ENCODE measurements at regions not wholly inside any gene's neighbourhood (a gene's known extent, or its start where the extent isn't known, plus 50 kb on each side); places are given as distances from the start of the nearest gene placed in this dataset.

DNA sequence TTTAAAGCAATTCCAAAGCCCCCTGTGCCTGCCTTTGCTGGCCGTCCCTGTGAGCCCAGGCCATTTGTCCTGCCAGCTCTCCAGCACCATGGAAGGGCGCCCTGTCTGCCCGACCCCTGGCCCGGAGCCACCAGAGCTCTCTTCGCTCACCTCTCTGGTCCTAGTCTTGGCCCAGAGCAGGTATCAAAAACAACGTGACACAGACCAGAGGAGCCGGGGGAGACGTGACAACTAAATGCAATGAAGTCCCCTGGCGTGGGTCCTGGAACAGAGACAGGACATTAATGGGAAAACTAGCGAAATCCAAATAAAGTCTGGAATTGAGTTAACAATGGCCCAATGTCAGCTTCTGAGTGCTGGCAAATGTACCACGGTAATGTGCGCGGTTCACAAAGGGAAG is 83.2 kb upstream of the DIO3 start:
- ATAC-seq (no peak), DNase-seq (ENCODE audit: low spot score) (no peak), FAIRE-seq (no peak)
- BruUV-seq (replicated peaks) = no TSS peak
- CTCF ChIA-PET (ENCODE audit: low intra/inter-chr PET ratio, low total read pairs) = no interaction called here
- POLR2A ChIA-PET = no interaction called here
- intact Hi-C loops (cut with micrococcal nuclease; ENCODE audit: unreplicated experiment) (no loop called here), in situ Hi-C loops (cut with HindIII; ENCODE audit: extremely low pct_ligation_motif_present, low pct_unique_long_range_greater_than_20kb) (no loop called here)
- no peaks in the 10 kb centered on the region for H3K79me2 ChIP-seq (ENCODE audit: insufficient read depth, low read length)
- no peak overlapping the region for H3K27ac ChIP-seq (ENCODE audit: extremely low read length, insufficient read depth, low read length)
- peaks cover 1 to 16% of the 10 kb centered on the region in 2 experiments; a peak in 4 of 5 replicates for H3K27me3 ChIP-seq (ENCODE audit: control insufficient read depth in 1 of 2, insufficient read depth in 2 of 2, low read length in 2 of 2)
- H3K4me3 ChIP-seq (replicated peaks in 1 of 3; ENCODE audit: insufficient read depth in 1 of 3, low read depth in 2 of 3, low read length in 3 of 3) = no peak overlapping the region
- H2AFZ ChIP-seq (ENCODE audit: low read length) = no peak overlapping the region
- H3K36me3 ChIP-seq (replicated peaks in 1 of 2; ENCODE audit: control insufficient read depth in 1 of 2, insufficient read depth in 2 of 2, low read length in 2 of 2) = no peaks in the 10 kb centered on the region
- peaks cover 42% of the 10 kb centered on the region for H3K4me1 ChIP-seq (ENCODE audit: insufficient read depth, low read length)
- H3K9me3 ChIP-seq (ENCODE audit: low read length) = no peaks in the 10 kb centered on the region
- H3K9ac ChIP-seq (ENCODE audit: insufficient read depth, low read depth, low read length) = no peak overlapping the region
- no peak overlapping the region for H3K4me2 ChIP-seq (ENCODE audit: low read depth, low read length)
- TF ChIP-seq, protein P1, sequence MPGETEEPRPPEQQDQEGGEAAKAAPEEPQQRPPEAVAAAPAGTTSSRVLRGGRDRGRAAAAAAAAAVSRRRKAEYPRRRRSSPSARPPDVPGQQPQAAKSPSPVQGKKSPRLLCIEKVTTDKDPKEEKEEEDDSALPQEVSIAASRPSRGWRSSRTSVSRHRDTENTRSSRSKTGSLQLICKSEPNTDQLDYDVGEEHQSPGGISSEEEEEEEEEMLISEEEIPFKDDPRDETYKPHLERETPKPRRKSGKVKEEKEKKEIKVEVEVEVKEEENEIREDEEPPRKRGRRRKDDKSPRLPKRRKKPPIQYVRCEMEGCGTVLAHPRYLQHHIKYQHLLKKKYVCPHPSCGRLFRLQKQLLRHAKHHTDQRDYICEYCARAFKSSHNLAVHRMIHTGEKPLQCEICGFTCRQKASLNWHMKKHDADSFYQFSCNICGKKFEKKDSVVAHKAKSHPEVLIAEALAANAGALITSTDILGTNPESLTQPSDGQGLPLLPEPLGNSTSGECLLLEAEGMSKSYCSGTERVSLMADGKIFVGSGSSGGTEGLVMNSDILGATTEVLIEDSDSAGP (CRISPR knock-in tag; IDR thresholded peaks at IDR 0.05; ENCODE audit: borderline replicate concordance) = no peak
- TF ChIP-seq FOXP4 (CRISPR knock-in tag; IDR thresholded peaks at IDR 0.05) (no peak), ZNF235 (CRISPR knock-in tag; IDR thresholded peaks at IDR 0.05; ENCODE audit: borderline replicate concordance) (no peak), ISL2 (CRISPR knock-in tag; IDR thresholded peaks at IDR 0.05) (no peak), NR2F6 (IDR thresholded peaks at IDR 0.05) (no peak), NR2F6 (CRISPR knock-in tag; IDR thresholded peaks at IDR 0.05) (no peak), ETV6 (CRISPR knock-in tag; conservative IDR thresholded peaks at IDR 0.05) (no peak), ZNF337 (CRISPR knock-in tag; IDR thresholded peaks at IDR 0.05; ENCODE audit: borderline replicate concordance, low read depth) (no peak), ZNF816 (CRISPR knock-in tag; IDR thresholded peaks at IDR 0.05; ENCODE audit: borderline replicate concordance) (no peak), ZSCAN5A (CRISPR knock-in tag; IDR thresholded peaks at IDR 0.05; ENCODE audit: borderline replicate concordance) (no peak)
- WGBS (ENCODE audit: low lambda C conversion rate) = 73% methylated on average over 13 of the region's 13 CpGs
- no peaks in the 10 kb centered on the region for H4K20me1 ChIP-seq (ENCODE audit: insufficient read depth, low read length)
